Gastroesophageal sphincter (tissue), 4 donors: ENCODE measurements at regions not wholly inside any gene's neighbourhood (a gene's known extent, or its start where the extent isn't known, plus 50 kb on each side); places are given as distances from the start of the nearest gene placed in this dataset.

Experiments
- ATAC-seq: fragments of 150-250 bp; one replicate; pipeline ENCODE4 v1.9.1; 2016; ENCODE audit warnings: mild to moderate bottlenecking, moderate library complexity
- H3K27ac ChIP-seq, 4 donors: fragments of 200-600 bp; sonication (generic) in 3 of 4; 1 replicate in 3 of 4; 2 replicates in 1 of 4; pipeline ENCODE4 v1.5.1; 2016 to 2019
- H3K27me3 ChIP-seq: fragments of 200-600 bp; sonication (generic); one replicate; pipeline ENCODE4 v1.5.1; 2019
- H3K36me3 ChIP-seq, 2 donors: fragments of 200-600 bp; sonication (generic); one replicate each; pipeline ENCODE4 v1.5.1; 2019; ENCODE audit warnings: control low read depth in 1 of 2
- H3K4me1 ChIP-seq, 3 donors: fragments of 200-600 bp; sonication (generic); 1 replicate in 2 of 3; 2 replicates in 1 of 3; pipeline ENCODE4 v1.5.1; 2016 to 2019; ENCODE audit warnings: control low read depth in 2 of 3
- H3K4me3 ChIP-seq, 2 donors: fragments of 200-600 bp; sonication (generic); one replicate each; pipeline ENCODE4 v1.5.1; 2019; ENCODE audit warnings: mild to moderate bottlenecking in 1 of 2, moderate library complexity in 1 of 2
- H3K9me3 ChIP-seq, 3 donors: fragments of 200-600 bp; sonication (generic); one replicate each; pipeline ENCODE4 v1.5.1; 2017 to 2019; ENCODE audit warnings: control low read depth in 2 of 3
- CTCF ChIP-seq, 4 experiments: fragments of 200-600 bp in 2 of 4; fragments of 450-650 bp in 2 of 4; sonication (generic) in 1 of 4; IDR thresholded peaks; one replicate each; pipeline ENCODE4 v1.5.1; 2017 to 2019; ENCODE audit warnings: antibody characterized with exemption in 4 of 4, mild to moderate bottlenecking in 2 of 4, moderate library complexity in 2 of 4
- EP300 ChIP-seq: sonication (generic); formaldehyde crosslinking; IDR thresholded peaks from one replicate; pipeline ENCODE4 v1.6.1; 2017; ENCODE audit warnings: antibody characterized with exemption, mild to moderate bottlenecking
- POLR2A ChIP-seq, 2 donors: fragments of 450-650 bp; IDR thresholded peaks; one replicate each; pipeline ENCODE4 v1.6.1; 2017; ENCODE audit warnings: antibody characterized with exemption in 2 of 2, mild to moderate bottlenecking in 2 of 2, moderate library complexity in 1 of 2
- POLR2AphosphoS5 ChIP-seq: sonication (generic); formaldehyde crosslinking; IDR thresholded peaks from one replicate; pipeline ENCODE4 v1.6.1; 2017; ENCODE audit warnings: antibody characterized with exemption
- WGBS, 2 donors: methylation state at CpG; one replicate each; pipeline ENCODE4 v1.1.5; 2018; ENCODE audit warnings: low coverage in 1 of 2; 5-methylcytosine and 5-hydroxymethylcytosine counted together

DNA sequence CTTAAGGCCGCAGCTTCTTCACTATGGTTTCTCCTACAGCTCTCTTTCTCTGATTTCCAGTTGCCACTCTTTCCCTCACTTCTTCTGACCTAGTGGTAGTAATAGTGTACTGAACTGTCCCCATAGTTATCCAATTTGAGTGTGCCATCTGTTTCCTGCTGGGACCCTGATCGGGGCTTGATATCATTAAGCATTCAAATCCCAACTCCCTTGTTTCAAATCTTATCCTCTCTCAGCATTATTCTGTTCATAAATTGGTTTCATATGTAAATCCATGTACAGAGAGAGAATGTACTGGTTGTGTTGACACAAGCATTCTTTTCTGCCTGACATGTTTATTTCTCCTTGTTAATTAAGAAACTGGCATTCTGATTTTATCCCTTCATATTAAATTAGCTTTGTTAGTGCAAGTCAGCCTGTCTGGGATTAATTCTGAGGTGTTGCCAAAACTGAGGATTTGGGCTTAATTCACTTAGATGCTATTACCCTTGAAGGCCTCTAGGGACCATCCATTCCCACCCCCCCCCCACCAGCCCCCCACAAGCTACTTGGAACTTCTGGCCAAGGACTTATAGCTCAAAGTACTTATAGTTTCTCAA is 84.6 kb upstream of the PROKR2 start:
- WGBS, 2 donors = 58 to 84% methylated on average over 2 of the region's 2 CpGs
- ATAC-seq = no peak
- Histone ChIP-seq H3K36me3 (no peaks in the 10 kb centered on the region), H3K4me1 (no peaks in the 10 kb centered on the region), H3K4me3 (no peak overlapping the region), H3K27ac (no peak overlapping the region), H3K27me3 (no peaks in the 10 kb centered on the region), H3K9me3 (peaks cover 0 to 16% (median 0%) of the 10 kb centered on the region in 3 donors)
- no peak for TF ChIP-seq CTCF (IDR thresholded peaks at IDR 0.05)
- TF ChIP-seq EP300 = no peak
- no peak for TF ChIP-seq POLR2AphosphoS5
- TF ChIP-seq POLR2A (IDR thresholded peaks at IDR 0.05) = no peak

- Histone ChIP-seq H3K27me3 (no peaks in the 10 kb centered on the region), H3K4me1 (no peaks in the 10 kb centered on the region), H3K36me3 (no peaks in the 10 kb centered on the region), H3K27ac (no peak overlapping the region), H3K9me3 (peaks cover 0 to 16% (median 0%) of the 10 kb centered on the region in 3 donors), H3K4me3 (no peak overlapping the region)
- TF ChIP-seq POLR2A (IDR thresholded peaks at IDR 0.05) (no peak), EP300 (no peak), POLR2AphosphoS5 (no peak), CTCF (IDR thresholded peaks at IDR 0.05) (no peak)
- no peak for ATAC-seq
- WGBS, 2 donors = 46 to 50% methylated on average over 1 of the region's 1 CpG
Measured at GRCh38 chr20:5400164-5400762, 83.5 kb upstream of the PROKR2 start.

- Histone ChIP-seq H3K27me3 (no peaks in the 10 kb centered on the region), H3K4me3 (no peak overlapping the region), H3K9me3 (peaks cover 0 to 8% (median 0%) of the 10 kb centered on the region in 3 donors), H3K4me1 (no peaks in the 10 kb centered on the region), H3K36me3 (no peaks in the 10 kb centered on the region), H3K27ac (no peak overlapping the region)
- TF ChIP-seq CTCF (IDR thresholded peaks at IDR 0.05) = no peak
- no peak for ATAC-seq
- 62 to 74% methylated on average over 2 of the region's 2 CpGs for WGBS, 2 donors
Measured at GRCh38 chr20:5397393-5397792, 80.6 kb upstream of the PROKR2 start.

DNA sequence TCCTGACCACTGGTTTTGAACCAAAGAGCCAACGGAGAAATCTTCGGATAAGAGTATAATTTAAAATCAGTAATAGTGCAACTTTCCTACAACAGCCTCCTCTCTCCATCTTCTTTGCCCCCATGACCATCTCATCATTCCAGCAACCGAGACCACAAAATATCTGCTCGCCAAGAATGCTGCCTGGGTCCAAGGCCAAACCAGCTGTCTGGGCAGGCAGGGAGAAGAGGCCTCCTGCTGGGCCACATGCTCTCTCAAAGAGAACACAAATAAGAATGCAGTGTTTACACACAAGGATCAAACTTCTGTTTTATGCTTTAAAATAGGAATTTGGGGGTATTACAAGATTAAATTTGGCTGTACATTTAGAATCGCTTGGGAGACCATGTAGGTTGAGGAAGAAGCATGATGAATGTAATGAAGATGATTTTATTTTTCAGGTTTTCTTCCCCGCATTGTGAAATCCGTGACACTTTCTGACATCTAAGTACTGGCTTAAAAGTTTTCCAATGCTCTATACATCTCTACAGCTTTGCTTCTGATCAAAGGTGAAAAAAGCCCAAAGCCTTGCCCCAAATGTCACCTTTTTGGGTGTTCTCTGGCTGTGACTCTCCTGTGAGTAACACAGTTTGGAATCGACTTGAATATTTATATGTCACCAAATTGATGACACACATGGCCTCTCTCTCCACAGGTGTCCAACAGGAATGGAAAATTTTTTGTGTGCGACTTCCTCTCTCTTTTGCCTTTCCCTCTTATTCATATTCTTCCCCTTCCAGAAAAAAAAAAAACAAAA is 79.4 kb upstream of the PROKR2 start:
- no peak overlapping the region for H3K27ac ChIP-seq
- TF ChIP-seq CTCF (IDR thresholded peaks at IDR 0.05) = no peak
- no peak for TF ChIP-seq POLR2A (IDR thresholded peaks at IDR 0.05)
- WGBS, 2 donors = 52 to 56% methylated on average over 6 to 7 of the region's 9 CpGs
- H3K4me1 ChIP-seq = no peaks in the 10 kb centered on the region
- peaks cover 0 to 8% (median 0%) of the 10 kb centered on the region in 3 donors for H3K9me3 ChIP-seq
- H3K36me3 ChIP-seq = no peaks in the 10 kb centered on the region
- no peak overlapping the region for H3K4me3 ChIP-seq
- no peaks in the 10 kb centered on the region for H3K27me3 ChIP-seq
- ATAC-seq = no peak
